SU-DHL-6 (cell line): ENCODE measurements at regions not wholly inside any gene's neighbourhood (a gene's known extent, or its start where the extent isn't known, plus 50 kb on each side); places are given as distances from the start of the nearest gene placed in this dataset.

Experiments
- CTCF ChIP-seq: fragments of 200-600 bp; sonication (generic); IDR thresholded peaks from one replicate; pipeline ENCODE4 v1.5.1; 2017; ENCODE audit warnings: antibody characterized with exemption, mild to moderate bottlenecking, low read length, moderate library complexity; ENCODE audit not compliant: insufficient read depth, poor library complexity, severe bottlenecking
- EZH2phosphoT487 ChIP-seq: fragments of 200-600 bp; sonication (generic), shearing (Covaris generic); conservative IDR thresholded peaks from 2 replicates; pipeline ENCODE4 v1.6.1; 2018; ENCODE audit warnings: mild to moderate bottlenecking, antibody characterized with exemption, low read length, moderate library complexity, mixed read lengths

GRCh38 chrX:20740443-20740842 is 473.7 kb upstream of the RPS6KA3 start:
- TF ChIP-seq CTCF (no peak), EZH2phosphoT487 (no peak)
